ENCODE measurements at regions not wholly inside any gene's neighbourhood (a gene's known extent, or its start where the extent isn't known, plus 50 kb on each side); places are given as distances from the start of the nearest gene placed in this dataset.

DNA sequence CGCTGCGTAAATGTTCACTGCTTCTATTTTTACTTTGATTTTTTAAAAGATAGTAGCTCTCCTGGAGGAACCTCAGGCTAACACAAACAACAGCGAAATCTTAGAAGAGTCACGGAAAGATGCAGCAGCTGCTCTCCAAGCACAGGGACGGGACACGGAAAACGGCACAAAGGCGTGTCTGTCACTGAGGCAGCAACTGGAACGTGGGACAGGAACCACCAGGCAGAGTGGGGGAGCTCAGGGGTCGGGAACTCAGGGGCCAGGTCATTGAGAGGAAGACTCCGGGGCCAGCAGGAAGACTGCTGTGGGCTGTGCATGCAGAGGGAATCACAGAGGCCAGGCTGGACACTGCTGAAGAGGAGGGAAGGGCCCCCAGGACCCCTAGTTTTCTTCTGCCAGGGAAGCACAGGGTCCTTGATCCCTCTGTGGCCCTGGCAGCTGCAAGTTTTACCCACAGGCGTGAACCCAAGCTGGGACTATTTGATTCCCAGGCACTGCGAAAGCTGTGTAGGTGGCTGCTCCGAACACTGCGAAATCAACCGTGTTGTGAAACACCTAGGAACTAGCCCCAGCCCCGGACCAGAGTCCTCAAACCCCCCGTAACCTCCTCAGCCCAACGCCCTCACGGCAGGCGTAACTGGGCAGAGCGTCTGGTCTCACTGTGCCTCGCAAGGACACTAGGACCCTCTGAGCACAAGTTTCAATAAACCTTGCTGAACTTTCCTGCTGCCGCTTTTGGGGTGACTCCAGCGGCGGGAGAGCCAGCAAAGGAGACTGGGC, 263.0 kb downstream of the EIPR1 start:
- TF ChIP-seq, protein P1, sequence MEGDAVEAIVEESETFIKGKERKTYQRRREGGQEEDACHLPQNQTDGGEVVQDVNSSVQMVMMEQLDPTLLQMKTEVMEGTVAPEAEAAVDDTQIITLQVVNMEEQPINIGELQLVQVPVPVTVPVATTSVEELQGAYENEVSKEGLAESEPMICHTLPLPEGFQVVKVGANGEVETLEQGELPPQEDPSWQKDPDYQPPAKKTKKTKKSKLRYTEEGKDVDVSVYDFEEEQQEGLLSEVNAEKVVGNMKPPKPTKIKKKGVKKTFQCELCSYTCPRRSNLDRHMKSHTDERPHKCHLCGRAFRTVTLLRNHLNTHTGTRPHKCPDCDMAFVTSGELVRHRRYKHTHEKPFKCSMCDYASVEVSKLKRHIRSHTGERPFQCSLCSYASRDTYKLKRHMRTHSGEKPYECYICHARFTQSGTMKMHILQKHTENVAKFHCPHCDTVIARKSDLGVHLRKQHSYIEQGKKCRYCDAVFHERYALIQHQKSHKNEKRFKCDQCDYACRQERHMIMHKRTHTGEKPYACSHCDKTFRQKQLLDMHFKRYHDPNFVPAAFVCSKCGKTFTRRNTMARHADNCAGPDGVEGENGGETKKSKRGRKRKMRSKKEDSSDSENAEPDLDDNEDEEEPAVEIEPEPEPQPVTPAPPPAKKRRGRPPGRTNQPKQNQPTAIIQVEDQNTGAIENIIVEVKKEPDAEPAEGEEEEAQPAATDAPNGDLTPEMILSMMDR (IDR thresholded peaks at IDR 0.05): no peak
- TF ChIP-seq POLR2A (IDR thresholded peaks at IDR 0.05): no peak
- intact Hi-C loops (cut with DNase I; ENCODE audit: low total_unique reads): no loop called here
- peak in 1 of 2 donors; percentile 70 for DNase-seq (ENCODE audit: low spot score in 2 of 2)
- no peak overlapping the region for H3K4me3 ChIP-seq (ENCODE audit: low read depth, poor library complexity, severe bottlenecking)
- WGBS, 2 donors: 81 to 84% methylated on average over 26 of the region's 26 CpGs

- intact Hi-C loops (cut with DNase I; ENCODE audit: low total_unique reads): no loop called here
- DNase-seq (ENCODE audit: low spot score in 2 of 2): no peak
- no peak overlapping the region for H3K4me3 ChIP-seq (ENCODE audit: low read depth, poor library complexity, severe bottlenecking)
- TF ChIP-seq, protein P1 (IDR thresholded peaks at IDR 0.05): no peak
- no peak for TF ChIP-seq POLR2A (IDR thresholded peaks at IDR 0.05)
- WGBS, 2 donors: 70 to 75% methylated on average over 6 of the region's 6 CpGs
Observed at GRCh38 chr2:3113769-3114168, 263.8 kb downstream of the EIPR1 start.

GRCh38 chr2:3113122-3113521, 264.5 kb downstream of the EIPR1 start:
- TF ChIP-seq, protein P1 (IDR thresholded peaks at IDR 0.05): no peak
- TF ChIP-seq POLR2A (IDR thresholded peaks at IDR 0.05): no peak
- intact Hi-C loops (cut with DNase I; ENCODE audit: low total_unique reads): no loop called here
- no peak for DNase-seq (ENCODE audit: low spot score in 2 of 2)
- H3K4me3 ChIP-seq (ENCODE audit: low read depth, poor library complexity, severe bottlenecking): no peak overlapping the region
- 76 to 81% methylated on average over 10 of the region's 10 CpGs for WGBS, 2 donors

GRCh38 chr2:3112553-3112952, 265.1 kb downstream of the EIPR1 start:
- H3K4me3 ChIP-seq (ENCODE audit: low read depth, poor library complexity, severe bottlenecking): no peak overlapping the region
- 80 to 86% methylated on average over 10 of the region's 10 CpGs for WGBS, 2 donors
- intact Hi-C loops (cut with DNase I; ENCODE audit: low total_unique reads): no loop called here
- DNase-seq (ENCODE audit: low spot score in 2 of 2): peak in 1 of 2 donors; percentile 1
- TF ChIP-seq POLR2A (IDR thresholded peaks at IDR 0.05): no peak
- TF ChIP-seq, protein P1 (IDR thresholded peaks at IDR 0.05): no peak

DNA sequence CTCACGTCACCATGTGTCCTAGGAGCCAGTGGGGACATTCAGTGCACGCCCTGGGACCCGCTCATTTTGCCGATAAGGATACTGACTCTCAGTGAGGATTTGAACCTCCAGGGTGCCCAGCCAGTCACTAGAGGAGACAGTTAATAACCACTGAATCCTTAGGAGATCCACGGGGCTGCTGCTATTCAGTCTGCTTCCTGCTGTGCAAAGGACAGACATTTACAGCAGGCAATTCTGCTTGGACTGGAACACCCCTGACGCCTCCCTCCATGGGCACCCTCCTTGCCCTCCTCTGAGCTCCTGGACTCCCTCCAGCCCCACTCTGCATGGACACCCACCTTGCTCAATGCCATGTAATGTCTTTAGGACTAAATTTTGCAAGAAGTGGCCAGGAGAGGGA, 265.5 kb downstream of the EIPR1 start:
- intact Hi-C loops (cut with DNase I; ENCODE audit: low total_unique reads): no loop called here
- DNase-seq (ENCODE audit: low spot score in 2 of 2): peak in 1 of 2 donors; percentile 5
- WGBS, 2 donors: 85 to 91% methylated on average over 6 of the region's 6 CpGs

More for the DNA sequence above, 265.5 kb downstream of the EIPR1 start:
- H3K4me3 ChIP-seq (ENCODE audit: low read depth, poor library complexity, severe bottlenecking): no peak overlapping the region
- TF ChIP-seq POLR2A (IDR thresholded peaks at IDR 0.05): no peak
- TF ChIP-seq, protein P1 (IDR thresholded peaks at IDR 0.05): no peak

Data from lower leg skin (tissue), 4 donors.